HepG2 (cell line): ENCODE measurements at regions not wholly inside any gene's neighbourhood (a gene's known extent, or its start where the extent isn't known, plus 50 kb on each side); places are given as distances from the start of the nearest gene placed in this dataset.

Experiments
- ARID2 ChIP-seq: sonication (generic); formaldehyde crosslinking; IDR thresholded peaks from 2 replicates; pipeline ENCODE4 v1.8.1; 2022; ENCODE audit warnings: mild to moderate bottlenecking, missing genetic modification reagents, borderline replicate concordance
- HDAC6 ChIP-seq: fragments of 200-600 bp; sonication (generic); IDR thresholded peaks from 2 replicates; pipeline ENCODE4 v1.7.0; 2017; ENCODE audit warnings: mild to moderate bottlenecking, antibody characterized with exemption, low read length, low read depth
- HMG20A ChIP-seq: IDR thresholded peaks from 2 replicates; pipeline ENCODE4 v1.6.1; 2016; ENCODE audit warnings: borderline replicate concordance
- TARDBP ChIP-seq: sonication (generic); formaldehyde crosslinking; IDR thresholded peaks from 2 replicates; pipeline ENCODE4 v1.8.0; 2022; ENCODE audit warnings: mild to moderate bottlenecking, missing genetic modification reagents
- TOPORS ChIP-seq: sonication (generic); formaldehyde crosslinking; IDR thresholded peaks from 2 replicates; pipeline ENCODE4 v1.8.0; 2023; ENCODE audit warnings: mild to moderate bottlenecking, missing genetic modification reagents
- ZBTB7B ChIP-seq: sonication (generic); formaldehyde crosslinking; IDR thresholded peaks from 2 replicates; pipeline ENCODE4 v1.4.0; 2020; ENCODE audit warnings: missing genetic modification reagents
- ZFP62 ChIP-seq: sonication (generic); formaldehyde crosslinking; IDR thresholded peaks from 2 replicates; pipeline ENCODE4 v1.4.0; 2020; ENCODE audit warnings: missing genetic modification reagents
- ZNF101 ChIP-seq: sonication (generic); formaldehyde crosslinking; IDR thresholded peaks from 2 replicates; pipeline ENCODE4 v1.4.0; 2020; ENCODE audit warnings: mild to moderate bottlenecking, low read depth, missing genetic modification reagents, borderline replicate concordance
- ZNF782 ChIP-seq: sonication (generic); formaldehyde crosslinking; IDR thresholded peaks from 2 replicates; pipeline ENCODE4 v1.4.0; 2020; ENCODE audit warnings: missing genetic modification reagents, mild to moderate bottlenecking, borderline replicate concordance
- ZSCAN9 ChIP-seq: IDR thresholded peaks from 2 replicates; pipeline ENCODE4 v1.6.1; 2016; ENCODE audit warnings: borderline replicate concordance
- TF ChIP-seq, protein P1 (sequence below): sonication (generic); formaldehyde crosslinking; IDR thresholded peaks from 2 replicates; pipeline ENCODE4 v1.4.0; 2020; ENCODE audit warnings: missing genetic modification reagents, borderline replicate concordance
- TF ChIP-seq, protein P2 (sequence below): IDR thresholded peaks from 2 replicates; pipeline ENCODE4 v1.6.1; 2016; ENCODE audit warnings: low read depth, missing genetic modification reagents, missing compliant biosample characterization
- TF ChIP-seq, protein P3 (sequence below): IDR thresholded peaks from 2 replicates; pipeline ENCODE4 v1.6.1; 2016
- TF ChIP-seq, protein P4 (sequence below): sonication (generic); formaldehyde crosslinking; IDR thresholded peaks from 2 replicates; pipeline ENCODE4 v1.5.0; 2020; ENCODE audit warnings: mild to moderate bottlenecking, missing genetic modification reagents, borderline replicate concordance

DNA sequence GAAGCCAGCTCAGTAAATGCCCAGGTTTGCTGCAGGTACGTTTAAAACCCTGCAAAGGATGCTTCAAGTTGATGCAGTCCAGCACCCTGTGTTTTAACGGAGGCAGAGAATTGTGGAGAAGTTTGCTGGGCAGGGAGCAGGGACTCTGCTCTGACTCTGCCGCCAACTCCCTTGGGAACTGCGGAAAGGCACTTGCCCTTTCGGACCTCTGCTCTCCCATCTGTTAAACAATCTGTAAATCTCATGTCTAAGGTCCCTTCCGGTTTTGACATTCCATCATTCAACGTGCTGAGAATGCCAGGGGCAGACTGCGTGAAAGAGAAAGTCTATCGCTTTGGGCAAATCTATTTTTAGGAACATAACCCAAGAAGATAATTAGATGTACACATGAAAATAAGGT, 184.5 kb downstream of the OPA1 start (continued):
- TF ChIP-seq HMG20A = peak; percentile 88; the same call in 1 of the 2 replicates
- no peak for TF ChIP-seq ZNF101 (CRISPR knock-in tag)
- peak; percentile 48; the same call in 1 of the 2 replicates for TF ChIP-seq ZBTB7B (CRISPR knock-in tag)
- TF ChIP-seq, protein P1, sequence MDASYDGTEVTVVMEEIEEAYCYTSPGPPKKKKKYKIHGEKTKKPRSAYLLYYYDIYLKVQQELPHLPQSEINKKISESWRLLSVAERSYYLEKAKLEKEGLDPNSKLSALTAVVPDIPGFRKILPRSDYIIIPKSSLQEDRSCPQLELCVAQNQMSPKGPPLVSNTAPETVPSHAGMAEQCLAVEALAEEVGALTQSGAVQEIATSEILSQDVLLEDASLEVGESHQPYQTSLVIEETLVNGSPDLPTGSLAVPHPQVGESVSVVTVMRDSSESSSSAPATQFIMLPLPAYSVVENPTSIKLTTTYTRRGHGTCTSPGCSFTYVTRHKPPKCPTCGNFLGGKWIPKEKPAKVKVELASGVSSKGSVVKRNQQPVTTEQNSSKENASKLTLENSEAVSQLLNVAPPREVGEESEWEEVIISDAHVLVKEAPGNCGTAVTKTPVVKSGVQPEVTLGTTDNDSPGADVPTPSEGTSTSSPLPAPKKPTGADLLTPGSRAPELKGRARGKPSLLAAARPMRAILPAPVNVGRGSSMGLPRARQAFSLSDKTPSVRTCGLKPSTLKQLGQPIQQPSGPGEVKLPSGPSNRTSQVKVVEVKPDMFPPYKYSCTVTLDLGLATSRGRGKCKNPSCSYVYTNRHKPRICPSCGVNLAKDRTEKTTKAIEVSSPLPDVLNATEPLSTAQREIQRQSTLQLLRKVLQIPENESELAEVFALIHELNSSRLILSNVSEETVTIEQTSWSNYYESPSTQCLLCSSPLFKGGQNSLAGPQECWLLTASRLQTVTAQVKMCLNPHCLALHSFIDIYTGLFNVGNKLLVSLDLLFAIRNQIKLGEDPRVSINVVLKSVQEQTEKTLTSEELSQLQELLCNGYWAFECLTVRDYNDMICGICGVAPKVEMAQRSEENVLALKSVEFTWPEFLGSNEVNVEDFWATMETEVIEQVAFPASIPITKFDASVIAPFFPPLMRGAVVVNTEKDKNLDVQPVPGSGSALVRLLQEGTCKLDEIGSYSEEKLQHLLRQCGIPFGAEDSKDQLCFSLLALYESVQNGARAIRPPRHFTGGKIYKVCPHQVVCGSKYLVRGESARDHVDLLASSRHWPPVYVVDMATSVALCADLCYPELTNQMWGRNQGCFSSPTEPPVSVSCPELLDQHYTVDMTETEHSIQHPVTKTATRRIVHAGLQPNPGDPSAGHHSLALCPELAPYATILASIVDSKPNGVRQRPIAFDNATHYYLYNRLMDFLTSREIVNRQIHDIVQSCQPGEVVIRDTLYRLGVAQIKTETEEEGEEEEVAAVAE (CRISPR knock-in tag) = 0 out of 2 replicates have a peak, but pooled peaks have one; percentile 31
- TF ChIP-seq, protein P2, sequence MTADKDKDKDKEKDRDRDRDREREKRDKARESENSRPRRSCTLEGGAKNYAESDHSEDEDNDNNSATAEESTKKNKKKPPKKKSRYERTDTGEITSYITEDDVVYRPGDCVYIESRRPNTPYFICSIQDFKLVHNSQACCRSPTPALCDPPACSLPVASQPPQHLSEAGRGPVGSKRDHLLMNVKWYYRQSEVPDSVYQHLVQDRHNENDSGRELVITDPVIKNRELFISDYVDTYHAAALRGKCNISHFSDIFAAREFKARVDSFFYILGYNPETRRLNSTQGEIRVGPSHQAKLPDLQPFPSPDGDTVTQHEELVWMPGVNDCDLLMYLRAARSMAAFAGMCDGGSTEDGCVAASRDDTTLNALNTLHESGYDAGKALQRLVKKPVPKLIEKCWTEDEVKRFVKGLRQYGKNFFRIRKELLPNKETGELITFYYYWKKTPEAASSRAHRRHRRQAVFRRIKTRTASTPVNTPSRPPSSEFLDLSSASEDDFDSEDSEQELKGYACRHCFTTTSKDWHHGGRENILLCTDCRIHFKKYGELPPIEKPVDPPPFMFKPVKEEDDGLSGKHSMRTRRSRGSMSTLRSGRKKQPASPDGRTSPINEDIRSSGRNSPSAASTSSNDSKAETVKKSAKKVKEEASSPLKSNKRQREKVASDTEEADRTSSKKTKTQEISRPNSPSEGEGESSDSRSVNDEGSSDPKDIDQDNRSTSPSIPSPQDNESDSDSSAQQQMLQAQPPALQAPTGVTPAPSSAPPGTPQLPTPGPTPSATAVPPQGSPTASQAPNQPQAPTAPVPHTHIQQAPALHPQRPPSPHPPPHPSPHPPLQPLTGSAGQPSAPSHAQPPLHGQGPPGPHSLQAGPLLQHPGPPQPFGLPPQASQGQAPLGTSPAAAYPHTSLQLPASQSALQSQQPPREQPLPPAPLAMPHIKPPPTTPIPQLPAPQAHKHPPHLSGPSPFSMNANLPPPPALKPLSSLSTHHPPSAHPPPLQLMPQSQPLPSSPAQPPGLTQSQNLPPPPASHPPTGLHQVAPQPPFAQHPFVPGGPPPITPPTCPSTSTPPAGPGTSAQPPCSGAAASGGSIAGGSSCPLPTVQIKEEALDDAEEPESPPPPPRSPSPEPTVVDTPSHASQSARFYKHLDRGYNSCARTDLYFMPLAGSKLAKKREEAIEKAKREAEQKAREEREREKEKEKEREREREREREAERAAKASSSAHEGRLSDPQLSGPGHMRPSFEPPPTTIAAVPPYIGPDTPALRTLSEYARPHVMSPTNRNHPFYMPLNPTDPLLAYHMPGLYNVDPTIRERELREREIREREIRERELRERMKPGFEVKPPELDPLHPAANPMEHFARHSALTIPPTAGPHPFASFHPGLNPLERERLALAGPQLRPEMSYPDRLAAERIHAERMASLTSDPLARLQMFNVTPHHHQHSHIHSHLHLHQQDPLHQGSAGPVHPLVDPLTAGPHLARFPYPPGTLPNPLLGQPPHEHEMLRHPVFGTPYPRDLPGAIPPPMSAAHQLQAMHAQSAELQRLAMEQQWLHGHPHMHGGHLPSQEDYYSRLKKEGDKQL (CRISPR knock-in tag) = 0 out of 2 replicates have a peak, but pooled peaks have one; percentile 18
- TF ChIP-seq ZSCAN9 (CRISPR knock-in tag) = peak; percentile 30; the same call in 1 of the 2 replicates
- no peak for TF ChIP-seq ZNF782
- TF ChIP-seq, protein P3, sequence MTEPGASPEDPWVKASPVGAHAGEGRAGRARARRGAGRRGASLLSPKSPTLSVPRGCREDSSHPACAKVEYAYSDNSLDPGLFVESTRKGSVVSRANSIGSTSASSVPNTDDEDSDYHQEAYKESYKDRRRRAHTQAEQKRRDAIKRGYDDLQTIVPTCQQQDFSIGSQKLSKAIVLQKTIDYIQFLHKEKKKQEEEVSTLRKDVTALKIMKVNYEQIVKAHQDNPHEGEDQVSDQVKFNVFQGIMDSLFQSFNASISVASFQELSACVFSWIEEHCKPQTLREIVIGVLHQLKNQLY (CRISPR knock-in tag) = peak; percentile 45; the same call in 1 of the 2 replicates
- TF ChIP-seq HDAC6 = no peak
- peak; percentile 62; the same call in 1 of the 2 replicates for TF ChIP-seq TARDBP (CRISPR knock-in tag)
- no peak for TF ChIP-seq TOPORS (CRISPR knock-in tag)
- TF ChIP-seq, protein P4, sequence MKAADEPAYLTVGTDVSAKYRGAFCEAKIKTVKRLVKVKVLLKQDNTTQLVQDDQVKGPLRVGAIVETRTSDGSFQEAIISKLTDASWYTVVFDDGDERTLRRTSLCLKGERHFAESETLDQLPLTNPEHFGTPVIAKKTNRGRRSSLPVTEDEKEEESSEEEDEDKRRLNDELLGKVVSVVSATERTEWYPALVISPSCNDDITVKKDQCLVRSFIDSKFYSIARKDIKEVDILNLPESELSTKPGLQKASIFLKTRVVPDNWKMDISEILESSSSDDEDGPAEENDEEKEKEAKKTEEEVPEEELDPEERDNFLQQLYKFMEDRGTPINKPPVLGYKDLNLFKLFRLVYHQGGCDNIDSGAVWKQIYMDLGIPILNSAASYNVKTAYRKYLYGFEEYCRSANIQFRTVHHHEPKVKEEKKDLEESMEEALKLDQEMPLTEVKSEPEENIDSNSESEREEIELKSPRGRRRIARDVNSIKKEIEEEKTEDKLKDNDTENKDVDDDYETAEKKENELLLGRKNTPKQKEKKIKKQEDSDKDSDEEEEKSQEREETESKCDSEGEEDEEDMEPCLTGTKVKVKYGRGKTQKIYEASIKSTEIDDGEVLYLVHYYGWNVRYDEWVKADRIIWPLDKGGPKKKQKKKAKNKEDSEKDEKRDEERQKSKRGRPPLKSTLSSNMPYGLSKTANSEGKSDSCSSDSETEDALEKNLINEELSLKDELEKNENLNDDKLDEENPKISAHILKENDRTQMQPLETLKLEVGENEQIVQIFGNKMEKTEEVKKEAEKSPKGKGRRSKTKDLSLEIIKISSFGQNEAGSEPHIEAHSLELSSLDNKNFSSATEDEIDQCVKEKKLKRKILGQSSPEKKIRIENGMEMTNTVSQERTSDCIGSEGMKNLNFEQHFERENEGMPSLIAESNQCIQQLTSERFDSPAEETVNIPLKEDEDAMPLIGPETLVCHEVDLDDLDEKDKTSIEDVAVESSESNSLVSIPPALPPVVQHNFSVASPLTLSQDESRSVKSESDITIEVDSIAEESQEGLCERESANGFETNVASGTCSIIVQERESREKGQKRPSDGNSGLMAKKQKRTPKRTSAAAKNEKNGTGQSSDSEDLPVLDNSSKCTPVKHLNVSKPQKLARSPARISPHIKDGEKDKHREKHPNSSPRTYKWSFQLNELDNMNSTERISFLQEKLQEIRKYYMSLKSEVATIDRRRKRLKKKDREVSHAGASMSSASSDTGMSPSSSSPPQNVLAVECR (CRISPR knock-in tag) = no peak; the same call in 1 of the 2 replicates
- no peak for TF ChIP-seq ZFP62 (CRISPR knock-in tag)
- no peak for TF ChIP-seq ARID2 (CRISPR knock-in tag)
